GM13977 (cell line): ENCODE measurements at regions not wholly inside any gene's neighbourhood (a gene's known extent, or its start where the extent isn't known, plus 50 kb on each side); places are given as distances from the start of the nearest gene placed in this dataset.
A peak's percentile ranks its signal among the peaks of the same experiment; 100 is the strongest.
"Not testable (repeated sequence)": the region's sequence is repeated elsewhere in the genome, so short reads cannot be mapped to it uniquely, and the experiment has no call there.

Experiments
- DNase-seq: peaks from one replicate; pipeline ENCODE4 v3.0.0; 2012; ENCODE audit warnings: low spot score
- CTCF ChIP-seq: IDR thresholded peaks from 2 replicates; pipeline ENCODE4 v1.5.1; 2012; ENCODE audit warnings: mild to moderate bottlenecking, control low read depth; ENCODE audit not compliant: insufficient read depth; ENCODE audit errors: extremely low read depth, missing control alignments
- in situ Hi-C: fragments of 300-500 bp; cut with MboI; formaldehyde crosslinking; loops from one replicate; pipeline ENCODE4 v1.12.0; 2022; ENCODE audit warnings: low sequenced_read_pairs, low pct_unique_long_range_greater_than_20kb, mixed read lengths, inconsistent platforms; ENCODE audit not compliant: unreplicated experiment

- DNase-seq, result no peak
- TF ChIP-seq CTCF, result no peak
- in situ Hi-C loops, result no loop called here
Measured at GRCh38 chr17:27203241-27203640, 90.7 kb upstream of the WSB1 start.

GRCh38 chr17:27206447-27206846 is 87.5 kb upstream of the WSB1 start:
- peak; percentile 21 for DNase-seq
- in situ Hi-C loops, result no loop called here
- TF ChIP-seq CTCF, result peak; percentile 43

- TF ChIP-seq CTCF, result no peak
- in situ Hi-C loops, result no loop called here
- DNase-seq, result no peak
Measured at GRCh38 chr17:27207073-27207513, 86.8 kb upstream of the WSB1 start.

GRCh38 chr17:27208370-27208769 is 85.5 kb upstream of the WSB1 start:
- DNase-seq, in situ Hi-C loops: not testable (repeated sequence)

GRCh38 chr17:27209316-27209715 is 84.6 kb upstream of the WSB1 start:
- no peak for TF ChIP-seq CTCF
- DNase-seq, result no peak
- in situ Hi-C loops, result no loop called here

- in situ Hi-C loops, DNase-seq: not testable (repeated sequence)
Measured at GRCh38 chr17:27210809-27211208, 83.1 kb upstream of the WSB1 start.

- no peak for TF ChIP-seq CTCF
- no peak for DNase-seq
- in situ Hi-C loops, result no loop called here
Measured at GRCh38 chr17:27216836-27217235, 77.1 kb upstream of the WSB1 start.

- DNase-seq, result peak; percentile 48
- TF ChIP-seq CTCF, result no peak
- in situ Hi-C loops, result no loop called here
Measured at GRCh38 chr17:27217631-27218030, 76.3 kb upstream of the WSB1 start.
